HG03039 (cell line): ENCODE measurements at regions not wholly inside any gene's neighbourhood (a gene's known extent, or its start where the extent isn't known, plus 50 kb on each side); places are given as distances from the start of the nearest gene placed in this dataset.
"Not testable (repeated sequence)": the region's sequence is repeated elsewhere in the genome, so short reads cannot be mapped to it uniquely, and the experiment has no call there.

Experiments used
- ATAC-seq: cut with Tn5 transposase; IDR thresholded peaks from one replicate; pipeline ENCODE4 v1.9.1; 2021; ENCODE audit warnings: mild to moderate bottlenecking, moderate library complexity; ENCODE audit not compliant: unreplicated experiment

- no peak for ATAC-seq
Measured at GRCh38 chr2:2734308-2734707, 403.2 kb upstream of the MYT1L start.

GRCh38 chr2:2733818-2734217, 402.7 kb upstream of the MYT1L start:
- ATAC-seq: no peak

GRCh38 chr2:2732331-2733119, 401.4 kb upstream of the MYT1L start:
- no peak for ATAC-seq

GRCh38 chr2:2731816-2732284, 400.8 kb upstream of the MYT1L start:
- no peak for ATAC-seq

- no peak for ATAC-seq
Measured at GRCh38 chr2:2731101-2731815, 400.2 kb upstream of the MYT1L start.

- ATAC-seq: no peak
Measured at GRCh38 chr2:2730301-2730833, 399.3 kb upstream of the MYT1L start.

- no peak for ATAC-seq
Measured at GRCh38 chr2:2729246-2729645, 398.2 kb upstream of the MYT1L start.

GRCh38 chr2:2728635-2729034, 397.6 kb upstream of the MYT1L start:
- no peak for ATAC-seq

- no peak for ATAC-seq
Measured at GRCh38 chr2:2727876-2728511, 396.9 kb upstream of the MYT1L start.

GRCh38 chr2:2726163-2726562, 395.1 kb upstream of the MYT1L start:
- no peak for ATAC-seq

- no peak for ATAC-seq
Measured at GRCh38 chr2:2723064-2723463, 392.0 kb upstream of the MYT1L start.

- no peak for ATAC-seq
Measured at GRCh38 chr2:2721296-2721835, 390.3 kb upstream of the MYT1L start.

GRCh38 chr2:2720806-2721205, 389.7 kb upstream of the MYT1L start:
- ATAC-seq: not testable (repeated sequence)

- no peak for ATAC-seq
Measured at GRCh38 chr2:2720351-2720750, 389.3 kb upstream of the MYT1L start.

GRCh38 chr2:2719781-2720180, 388.7 kb upstream of the MYT1L start:
- ATAC-seq: no peak

GRCh38 chr2:2719015-2719414, 387.9 kb upstream of the MYT1L start:
- no peak for ATAC-seq

- ATAC-seq: no peak
Measured at GRCh38 chr2:2717406-2717805, 386.3 kb upstream of the MYT1L start.

GRCh38 chr2:2716771-2717170, 385.7 kb upstream of the MYT1L start:
- ATAC-seq: no peak

- no peak for ATAC-seq
Measured at GRCh38 chr2:2715036-2715818, 384.2 kb upstream of the MYT1L start.

GRCh38 chr2:2714408-2714807, 383.3 kb upstream of the MYT1L start:
- ATAC-seq: no peak

GRCh38 chr2:2709431-2709770, 378.3 kb upstream of the MYT1L start:
- ATAC-seq: no peak
